Fibroblast of mammary gland (primary cell): ENCODE measurements at regions not wholly inside any gene's neighbourhood (a gene's known extent, or its start where the extent isn't known, plus 50 kb on each side); places are given as distances from the start of the nearest gene placed in this dataset.

Source experiments
- DNase-seq: peaks from one replicate; pipeline ENCODE4 v3.0.0-alpha.2; 2010; ENCODE audit warnings: low read depth
- H3K4me3 ChIP-seq: 2 replicates; pipeline ENCODE4 v1.5.1; 2011; ENCODE audit warnings: low read depth, mild to moderate bottlenecking, low read length, moderate library complexity; ENCODE audit not compliant: control insufficient read depth
- CTCF ChIP-seq: conservative IDR thresholded peaks from 2 replicates; pipeline ENCODE4 v1.5.1; 2011; ENCODE audit warnings: low read depth, low read length, inconsistent platforms; ENCODE audit not compliant: control insufficient read depth, insufficient read depth

GRCh38 chr17:33598797-33599196 is 305.7 kb upstream of the ASIC2 start:
- TF ChIP-seq CTCF = no peak
- no peak for DNase-seq
- H3K4me3 ChIP-seq = no peak overlapping the region

GRCh38 chr17:33602981-33603380 is 309.9 kb upstream of the ASIC2 start:
- DNase-seq = no peak
- TF ChIP-seq CTCF = no peak

GRCh38 chr17:33603789-33604188 is 310.7 kb upstream of the ASIC2 start:
- H3K4me3 ChIP-seq = no peak overlapping the region
- DNase-seq = no peak
- TF ChIP-seq CTCF = no peak

More at GRCh38 chr17:33602981-33603380, 309.9 kb upstream of the ASIC2 start:
- no peak overlapping the region for H3K4me3 ChIP-seq

GRCh38 chr17:33611532-33611931 is 318.4 kb upstream of the ASIC2 start:
- H3K4me3 ChIP-seq = no peak overlapping the region
- no peak for DNase-seq
- TF ChIP-seq CTCF = no peak

GRCh38 chr17:33615861-33616260 is 322.8 kb upstream of the ASIC2 start:
- H3K4me3 ChIP-seq = no peak overlapping the region
- no peak for DNase-seq
- no peak for TF ChIP-seq CTCF

- no peak for TF ChIP-seq CTCF
- no peak for DNase-seq
These were observed 330.7 kb upstream of the ASIC2 start for GRCh38 chr17:33623841-33624240.

More at GRCh38 chr17:33623841-33624240, 330.7 kb upstream of the ASIC2 start:
- no peak overlapping the region for H3K4me3 ChIP-seq
